Mucosa of descending colon (tissue), 3 donors: ENCODE measurements at regions not wholly inside any gene's neighbourhood (a gene's known extent, or its start where the extent isn't known, plus 50 kb on each side); places are given as distances from the start of the nearest gene placed in this dataset.

Experiments used
- ATAC-seq: fragments of 200-7000 bp; cut with Tn5 transposase; one replicate; pipeline ENCODE4 v1.9.1; 2020; ENCODE audit warnings: mild to moderate bottlenecking, moderate library complexity
- DNase-seq, 3 donors: peaks; one replicate each; pipeline ENCODE4 v3.0.0-alpha.2; 2020
- H3K36me3 ChIP-seq: fragments of 200-600 bp; one replicate; pipeline ENCODE4 v1.8.0; 2021; ENCODE audit warnings: low read depth, mild to moderate bottlenecking
- H3K4me1 ChIP-seq: fragments of 200-600 bp; one replicate; pipeline ENCODE4 v1.8.0; 2021; ENCODE audit warnings: low read depth, mild to moderate bottlenecking
- H3K4me3 ChIP-seq: fragments of 200-600 bp; one replicate; pipeline ENCODE4 v1.8.0; 2021; ENCODE audit warnings: mild to moderate bottlenecking
- H3K9me3 ChIP-seq: fragments of 200-600 bp; one replicate; pipeline ENCODE4 v1.8.0; 2021; ENCODE audit warnings: mild to moderate bottlenecking
- intact Hi-C, 2 donors: fragments of 100-400 bp; cut with DNase I in 1 of 2; cut with micrococcal nuclease in 1 of 2; formaldehyde crosslinking; loops; one replicate each; pipeline versions ENCODE4 v1.11.0 to v1.11.1; 2022; cut with DNase I, micrococcal nuclease
- TF ChIP-seq, protein P1 (sequence below): fragments of 200-600 bp; IDR thresholded peaks from one replicate; pipeline ENCODE4 v1.8.0; 2022; ENCODE audit warnings: antibody characterized with exemption, mild to moderate bottlenecking
- donor health status: DM: no; HTN: no; CAD: no; lungs with moderate emphysema.
- donor health status: DM: no; HTN: no; CAD: no.
- donor health status: DM: no; HTN: yes; CAD: no.

DNA sequence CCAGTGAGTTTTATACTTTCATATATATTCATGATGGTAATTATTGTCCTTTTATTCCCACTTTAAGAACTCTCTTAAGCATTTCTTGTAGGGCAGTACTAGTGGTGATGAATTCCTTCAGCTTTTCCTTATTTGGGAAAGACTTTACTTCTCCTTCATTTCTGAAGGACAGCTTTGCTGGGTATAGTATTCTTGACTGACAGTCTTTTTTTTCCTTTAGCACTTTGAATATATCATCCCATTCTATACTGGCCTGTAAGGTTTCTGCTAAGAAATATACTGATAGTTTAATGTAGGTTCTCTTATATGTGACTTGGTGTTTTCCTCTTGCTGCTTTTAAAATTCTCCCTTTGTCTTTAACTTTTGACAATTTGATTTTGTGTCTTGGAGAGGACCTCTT, 109.0 kb upstream of the FSTL4 start:
- TF ChIP-seq, protein P1, sequence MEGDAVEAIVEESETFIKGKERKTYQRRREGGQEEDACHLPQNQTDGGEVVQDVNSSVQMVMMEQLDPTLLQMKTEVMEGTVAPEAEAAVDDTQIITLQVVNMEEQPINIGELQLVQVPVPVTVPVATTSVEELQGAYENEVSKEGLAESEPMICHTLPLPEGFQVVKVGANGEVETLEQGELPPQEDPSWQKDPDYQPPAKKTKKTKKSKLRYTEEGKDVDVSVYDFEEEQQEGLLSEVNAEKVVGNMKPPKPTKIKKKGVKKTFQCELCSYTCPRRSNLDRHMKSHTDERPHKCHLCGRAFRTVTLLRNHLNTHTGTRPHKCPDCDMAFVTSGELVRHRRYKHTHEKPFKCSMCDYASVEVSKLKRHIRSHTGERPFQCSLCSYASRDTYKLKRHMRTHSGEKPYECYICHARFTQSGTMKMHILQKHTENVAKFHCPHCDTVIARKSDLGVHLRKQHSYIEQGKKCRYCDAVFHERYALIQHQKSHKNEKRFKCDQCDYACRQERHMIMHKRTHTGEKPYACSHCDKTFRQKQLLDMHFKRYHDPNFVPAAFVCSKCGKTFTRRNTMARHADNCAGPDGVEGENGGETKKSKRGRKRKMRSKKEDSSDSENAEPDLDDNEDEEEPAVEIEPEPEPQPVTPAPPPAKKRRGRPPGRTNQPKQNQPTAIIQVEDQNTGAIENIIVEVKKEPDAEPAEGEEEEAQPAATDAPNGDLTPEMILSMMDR = no peak
- Histone ChIP-seq H3K36me3 (no peaks in the 10 kb centered on the region), H3K9me3 (peaks cover 10% of the 10 kb centered on the region), H3K4me3 (no peak overlapping the region), H3K4me1 (no peaks in the 10 kb centered on the region)
- intact Hi-C loops = no loop called here
- no peak for DNase-seq
- ATAC-seq = no peak

DNA sequence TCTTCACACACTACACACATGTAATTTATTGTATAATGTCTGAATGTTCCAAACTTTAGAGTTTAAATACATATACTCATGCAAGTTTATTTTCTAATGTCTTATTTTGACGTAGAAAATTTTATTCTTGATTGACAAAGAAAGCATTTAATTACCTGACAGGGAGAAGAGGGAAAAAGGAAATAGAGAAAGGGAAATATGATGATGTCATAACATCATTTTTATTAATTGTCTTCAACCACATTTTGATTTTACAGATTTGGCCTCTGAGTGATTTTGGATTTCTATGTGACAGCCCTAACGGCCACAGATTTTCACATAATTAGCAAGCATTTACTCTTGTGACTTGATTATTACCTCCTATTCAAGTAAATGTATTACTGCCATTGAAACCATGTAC, 106.1 kb upstream of the FSTL4 start:
- H3K9me3 ChIP-seq = peaks cover 10% of the 10 kb centered on the region
- intact Hi-C loops = no loop called here
- H3K4me3 ChIP-seq = no peak overlapping the region
- no peaks in the 10 kb centered on the region for H3K36me3 ChIP-seq
- H3K4me1 ChIP-seq = no peaks in the 10 kb centered on the region
- TF ChIP-seq, protein P1 = no peak
- DNase-seq (no peak), ATAC-seq (no peak)

DNA sequence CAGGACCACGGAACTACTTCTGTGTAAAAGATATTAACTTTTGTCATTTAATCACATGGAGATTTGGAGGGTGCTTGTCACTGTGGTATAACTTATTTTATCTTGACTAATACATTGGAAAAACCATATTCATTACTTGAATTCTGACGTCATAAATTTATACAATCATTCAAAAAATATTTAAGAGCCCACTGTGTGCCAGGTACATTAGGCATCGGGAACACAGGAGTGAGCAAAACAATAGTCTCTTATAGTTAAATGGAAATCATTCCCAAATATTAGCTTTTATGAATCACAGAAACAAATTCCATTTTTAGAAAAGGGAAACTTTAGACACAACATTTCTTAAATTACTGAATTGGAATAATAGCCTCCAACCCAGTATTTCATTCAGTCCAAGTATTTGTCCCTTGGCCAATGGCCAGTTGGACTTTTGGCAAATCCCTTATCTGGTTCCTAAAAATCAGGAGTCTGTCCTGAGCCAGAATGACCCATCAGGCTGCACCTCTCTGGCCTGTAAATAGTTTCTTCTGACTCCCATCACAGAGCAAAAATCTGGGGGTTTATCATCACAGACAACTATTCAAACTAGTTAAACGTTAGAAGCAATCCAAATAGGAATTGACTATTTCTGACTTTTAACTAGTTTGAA, 104.3 kb upstream of the FSTL4 start:
- ATAC-seq = no peak
- no peak for DNase-seq

DNA sequence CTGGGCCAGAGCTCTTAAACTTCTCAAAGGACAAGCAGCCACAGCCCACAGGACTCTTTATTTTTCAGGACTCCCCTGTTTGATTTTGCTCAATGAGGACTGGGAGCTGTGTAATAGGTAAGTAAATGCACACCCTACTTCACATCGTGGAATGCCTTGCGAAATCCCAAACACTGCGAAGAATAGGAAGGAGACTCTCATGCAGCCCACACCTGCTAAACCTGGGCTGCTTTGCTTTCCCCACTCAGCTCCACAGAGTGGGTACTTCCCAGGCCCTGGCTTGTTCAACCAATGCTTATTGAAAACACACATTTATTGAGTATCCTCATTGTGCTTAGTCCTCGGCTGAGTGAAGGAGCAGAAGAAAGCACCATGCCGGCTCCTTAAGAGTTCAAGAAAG, 103.3 kb upstream of the FSTL4 start:
- Histone ChIP-seq H3K9me3 (no peaks in the 10 kb centered on the region), H3K4me3 (no peak overlapping the region), H3K36me3 (no peaks in the 10 kb centered on the region), H3K4me1 (no peaks in the 10 kb centered on the region)
- ATAC-seq (no peak), DNase-seq (no peak)
- intact Hi-C loops = no loop called here
- TF ChIP-seq, protein P1 = no peak

More for the DNA sequence above, 104.3 kb upstream of the FSTL4 start:
- Histone ChIP-seq H3K4me3 (no peak overlapping the region), H3K4me1 (no peaks in the 10 kb centered on the region), H3K9me3 (peaks cover 8% of the 10 kb centered on the region), H3K36me3 (no peaks in the 10 kb centered on the region)
- TF ChIP-seq, protein P1 = no peak
- intact Hi-C loops = no loop called here

DNA sequence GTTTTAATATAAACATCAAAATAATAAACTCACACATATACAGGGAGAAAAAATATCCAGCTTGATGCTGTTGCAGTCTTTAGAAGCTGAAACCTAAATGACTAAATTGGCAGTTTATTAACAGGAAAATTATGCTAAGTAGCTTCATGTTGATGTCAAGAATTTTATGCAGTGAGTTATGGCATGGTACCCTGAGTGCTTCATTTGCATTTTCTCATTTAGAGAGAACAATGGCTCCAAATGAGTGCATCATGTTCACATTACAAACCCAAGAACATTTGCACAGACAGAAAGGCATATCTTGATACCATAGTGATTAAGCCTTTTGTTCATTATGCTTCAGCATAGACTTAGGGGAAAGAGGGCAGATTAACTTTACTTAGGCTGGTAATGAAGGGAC, 102.9 kb upstream of the FSTL4 start:
- H3K4me3 ChIP-seq = no peak overlapping the region
- H3K9me3 ChIP-seq = no peaks in the 10 kb centered on the region
- TF ChIP-seq, protein P1 = no peak
- H3K4me1 ChIP-seq = no peaks in the 10 kb centered on the region
- DNase-seq (no peak), ATAC-seq (no peak)
- intact Hi-C loops = no loop called here
- H3K36me3 ChIP-seq = no peaks in the 10 kb centered on the region
